GM21360 (cell line): ENCODE measurements at regions not wholly inside any gene's neighbourhood (a gene's known extent, or its start where the extent isn't known, plus 50 kb on each side); places are given as distances from the start of the nearest gene placed in this dataset.

Source experiments
- ATAC-seq: cut with Tn5 transposase; IDR thresholded peaks from one replicate; pipeline ENCODE4 v1.9.1; 2021; ENCODE audit warnings: mild to moderate bottlenecking, moderate library complexity; ENCODE audit not compliant: unreplicated experiment

GRCh38 chr18:56096861-56097260 lies 508.9 kb upstream of the TCF4 start:
- no peak for ATAC-seq

DNA sequence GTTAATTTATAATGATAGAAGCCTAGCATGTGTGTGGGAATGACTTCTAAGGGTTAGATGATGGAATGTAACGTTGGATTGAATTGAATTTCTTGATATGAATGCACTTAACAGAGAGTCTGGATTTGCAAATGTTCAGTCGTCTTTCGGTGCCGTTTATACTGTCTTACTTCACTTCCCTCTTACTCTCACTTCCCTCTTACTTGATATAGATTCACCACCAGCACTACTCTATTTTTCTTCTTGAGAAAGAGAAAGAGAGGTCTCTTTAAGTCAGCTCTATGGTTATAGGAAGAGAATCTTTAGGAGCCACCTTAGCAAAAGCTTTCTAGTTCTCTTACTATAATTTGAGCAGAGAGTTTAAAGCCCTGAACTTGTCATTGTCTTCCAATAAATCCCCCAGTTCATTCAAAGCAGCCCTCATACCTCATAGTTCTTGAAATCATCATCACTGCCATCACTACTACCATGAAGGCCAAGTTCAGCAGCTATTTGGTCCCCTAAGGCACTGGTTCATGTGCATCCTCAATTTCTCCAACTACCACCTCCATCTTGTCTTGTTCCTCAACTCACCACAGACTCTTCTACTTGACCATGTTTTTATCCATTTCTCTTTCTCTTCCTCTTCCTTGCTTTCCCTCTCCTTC lies 501.7 kb upstream of the TCF4 start:
- ATAC-seq: no peak

- no peak for ATAC-seq
These were observed 498.8 kb upstream of the TCF4 start for GRCh38 chr18:56086786-56087185.

- no peak for ATAC-seq
These were observed 498.2 kb upstream of the TCF4 start for GRCh38 chr18:56086176-56086575.

GRCh38 chr18:56085551-56085950 lies 497.6 kb upstream of the TCF4 start:
- no peak for ATAC-seq

GRCh38 chr18:56083523-56084287 lies 495.7 kb upstream of the TCF4 start:
- ATAC-seq: no peak

DNA sequence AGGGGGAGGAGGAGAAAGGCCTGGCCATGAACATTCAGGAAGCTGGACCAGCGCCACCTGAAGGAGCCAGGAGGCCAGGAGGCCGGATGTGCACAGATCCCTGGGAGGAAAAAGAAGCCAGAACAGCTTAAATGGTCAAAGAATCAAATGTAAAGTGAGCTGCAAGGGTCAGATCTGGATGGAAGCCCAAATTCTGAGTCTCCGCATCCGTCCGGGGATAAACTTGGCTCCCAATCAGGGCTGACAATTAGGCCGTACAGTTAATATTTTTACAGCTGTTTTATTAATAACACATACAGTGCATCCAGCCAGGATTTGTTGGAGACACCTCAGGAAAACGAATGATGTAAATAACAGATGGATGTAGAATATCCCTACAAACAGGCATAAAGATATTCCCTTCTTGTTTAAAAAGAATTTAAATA lies 495.1 kb upstream of the TCF4 start:
- no peak for ATAC-seq

DNA sequence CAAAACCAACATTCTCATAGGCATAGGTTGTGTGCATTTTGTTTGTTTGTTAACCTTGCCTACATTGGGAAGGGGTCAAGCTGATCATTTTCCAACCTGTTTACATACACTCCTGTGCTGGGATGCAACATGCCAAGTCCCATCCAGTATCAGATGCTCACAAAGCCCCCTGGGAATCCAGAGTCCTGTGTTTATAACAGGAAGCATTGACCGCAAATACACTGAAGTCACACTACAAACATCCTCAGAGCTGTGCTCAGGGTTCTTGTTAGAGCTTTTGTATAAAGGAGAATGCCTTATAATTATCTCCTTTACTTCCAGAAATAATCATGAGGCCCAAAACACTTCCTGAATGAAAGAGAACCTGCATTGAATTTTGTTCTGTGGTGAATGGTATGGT lies 488.7 kb upstream of the TCF4 start:
- no peak for ATAC-seq

- ATAC-seq: no peak
These were observed 480.7 kb upstream of the TCF4 start for GRCh38 chr18:56068701-56069100.

DNA sequence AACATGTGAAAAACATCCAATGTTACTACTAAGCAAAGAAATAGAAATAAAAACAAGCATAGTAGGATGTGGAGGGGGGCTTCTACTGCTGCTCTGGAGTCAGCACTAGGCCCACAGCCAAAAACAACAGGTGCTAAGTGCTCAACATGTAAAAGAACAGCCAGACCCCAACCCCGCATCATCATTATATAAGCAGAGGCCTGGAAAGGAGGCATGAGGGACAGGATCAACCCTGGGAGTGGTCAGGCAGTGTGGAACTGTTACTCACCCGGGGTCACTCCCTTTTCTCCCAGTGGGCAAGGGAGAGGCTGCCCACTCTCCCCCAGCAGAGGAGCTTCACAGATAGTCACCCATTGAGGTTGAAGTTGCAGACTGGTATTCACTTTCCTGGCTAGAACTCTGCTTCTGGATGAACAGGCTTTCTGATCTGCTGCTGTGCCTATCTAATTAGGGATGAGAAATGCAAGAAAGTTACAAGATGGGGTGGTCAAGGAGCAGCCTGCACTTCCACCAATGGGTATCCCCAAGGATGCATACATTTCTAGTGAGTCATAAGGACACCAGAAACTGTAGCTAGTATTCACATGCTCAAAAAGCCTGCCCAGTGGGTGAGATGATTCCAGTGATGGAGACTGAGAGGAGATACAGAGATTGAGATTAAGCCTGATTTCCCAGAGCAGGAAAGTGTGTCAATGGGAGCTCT lies 480.1 kb upstream of the TCF4 start:
- no peak for ATAC-seq

DNA sequence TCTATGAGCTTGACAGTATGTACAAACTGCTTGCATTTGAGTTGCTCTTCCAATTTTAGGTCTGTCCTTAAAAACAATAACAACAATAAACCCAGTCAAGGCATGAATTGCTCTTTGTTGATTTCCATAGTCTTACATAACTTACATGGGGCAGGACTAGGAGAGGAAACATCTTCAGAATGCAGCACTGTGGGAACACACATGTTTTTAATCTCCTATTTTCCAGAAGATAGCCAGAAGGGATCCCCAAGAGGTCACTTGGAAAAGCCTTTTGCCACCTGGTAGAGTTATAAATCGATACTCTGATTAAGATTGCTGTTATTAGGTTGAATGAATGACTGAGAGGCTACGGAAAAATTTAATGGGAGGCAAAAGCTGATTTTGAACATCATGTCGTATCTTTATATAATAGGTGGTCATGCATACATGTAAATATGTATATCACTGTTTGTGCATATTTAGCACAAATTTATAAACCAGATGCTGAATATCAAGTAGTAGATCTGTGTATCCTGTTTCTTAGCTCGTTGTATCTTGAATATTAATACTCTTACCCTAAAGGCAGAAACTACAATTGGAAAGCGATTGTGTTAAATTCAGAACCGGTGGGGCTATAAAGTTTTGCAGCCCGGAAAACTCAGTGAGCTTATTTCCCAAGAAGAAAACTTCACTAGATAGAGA lies 479.4 kb upstream of the TCF4 start:
- ATAC-seq: no peak

- no peak for ATAC-seq
These were observed 478.7 kb upstream of the TCF4 start for GRCh38 chr18:56066524-56067213.

DNA sequence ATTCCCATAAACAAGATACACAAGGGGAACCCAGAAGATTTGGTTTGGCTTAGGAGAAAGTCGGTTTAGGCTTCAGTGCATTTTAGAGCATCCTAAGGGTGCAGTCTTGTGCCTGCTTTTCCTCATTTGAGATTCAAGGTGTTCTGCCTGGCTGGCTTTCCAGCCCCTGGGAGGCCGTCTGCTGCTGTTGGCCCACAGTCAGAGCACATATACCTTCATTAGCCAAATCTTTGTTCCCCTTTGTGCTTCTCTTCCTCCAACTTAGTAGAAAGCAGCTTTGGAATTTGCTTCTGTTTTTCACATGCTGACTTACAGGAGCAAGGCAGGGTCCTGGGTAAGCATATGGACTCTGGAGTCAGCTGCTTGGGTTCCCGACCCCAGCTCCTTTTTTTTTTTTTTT lies 477.1 kb upstream of the TCF4 start:
- ATAC-seq: no peak

DNA sequence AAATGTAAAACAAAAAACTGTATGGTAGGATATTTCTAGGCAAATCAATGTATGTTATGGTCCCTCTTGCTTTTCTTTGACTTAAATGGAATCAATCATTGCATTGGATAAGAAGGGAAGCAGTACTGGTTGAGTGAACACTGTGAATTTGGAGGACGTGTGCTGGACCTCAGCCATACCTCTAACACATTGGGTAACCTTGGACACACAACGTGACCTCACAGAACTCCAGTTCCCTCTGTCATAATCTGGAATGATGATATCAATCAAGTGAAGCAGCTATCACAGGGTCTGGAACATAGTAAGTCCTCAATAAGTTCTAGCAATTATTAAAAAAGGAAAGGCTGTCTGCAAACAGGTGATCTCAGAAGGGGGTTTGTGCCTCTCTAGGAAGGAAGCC lies 474.9 kb upstream of the TCF4 start:
- no peak for ATAC-seq

DNA sequence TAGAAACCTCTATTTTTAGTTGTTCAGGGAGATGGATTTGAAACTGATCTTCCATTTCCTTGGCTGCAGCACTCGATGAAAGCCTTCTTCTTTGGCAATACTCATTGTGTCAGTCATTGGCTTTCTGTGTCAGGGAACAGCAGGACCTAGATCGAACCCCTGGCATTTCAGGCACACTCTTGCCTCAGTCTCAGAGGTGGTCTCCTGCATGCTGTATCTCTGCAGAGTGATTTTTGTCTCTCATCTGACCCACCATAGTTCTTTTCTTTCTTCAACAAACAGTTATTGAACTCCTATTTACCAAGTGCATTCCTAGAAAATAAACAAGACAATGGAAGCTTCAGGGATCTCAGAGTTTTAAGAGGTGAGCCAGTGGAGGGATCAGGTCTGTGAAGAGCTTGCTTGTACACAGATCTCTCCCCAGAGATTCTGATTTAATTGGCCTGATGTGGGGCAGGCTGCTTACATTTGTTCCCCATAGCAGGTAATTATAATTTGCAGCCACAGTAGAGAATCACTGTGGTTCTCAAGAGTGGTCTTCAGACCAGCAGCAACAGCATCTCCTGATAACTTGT lies 473.1 kb upstream of the TCF4 start:
- ATAC-seq: no peak

DNA sequence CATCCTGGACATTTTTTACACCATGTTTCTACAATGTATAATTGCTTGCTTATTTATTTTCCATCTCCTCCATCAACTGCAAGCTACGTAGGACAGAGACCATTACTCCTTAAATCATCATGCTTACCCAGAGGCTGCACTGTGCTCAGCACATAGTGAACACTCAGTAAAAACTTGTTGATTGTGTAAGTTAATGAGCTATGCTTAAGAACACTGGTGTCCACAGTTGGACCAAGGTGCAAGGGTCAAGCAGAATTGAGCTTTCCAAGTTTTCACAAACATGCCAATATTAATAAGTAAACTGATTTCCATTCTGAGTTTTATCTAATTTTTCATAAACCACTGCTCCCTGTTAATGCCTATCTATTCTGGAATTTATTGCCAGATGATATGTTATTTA lies 464.2 kb upstream of the TCF4 start:
- no peak for ATAC-seq

GRCh38 chr18:56044239-56044638 lies 456.2 kb upstream of the TCF4 start:
- no peak for ATAC-seq

DNA sequence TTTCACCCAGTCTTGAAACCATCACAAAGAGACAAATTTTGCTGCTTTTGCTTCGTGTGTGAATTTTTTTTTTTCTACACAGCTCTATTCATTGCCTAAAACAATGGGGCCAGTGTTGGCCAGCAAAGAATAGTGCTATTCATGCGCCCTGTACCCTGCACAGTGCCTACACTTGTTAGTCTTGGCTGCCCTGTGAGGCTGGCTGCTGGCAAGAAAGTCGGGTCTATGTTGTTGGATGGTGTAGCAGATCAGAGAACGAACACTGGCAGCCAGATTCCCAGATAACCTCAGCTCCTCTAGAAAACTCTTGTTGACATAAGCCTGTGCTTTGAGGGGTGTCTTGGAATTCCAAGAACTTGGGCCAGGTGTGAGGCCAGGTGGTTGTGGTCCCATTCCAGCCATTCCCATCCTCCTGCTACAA lies 455.7 kb upstream of the TCF4 start:
- no peak for ATAC-seq

GRCh38 chr18:56042915-56043536 lies 455.0 kb upstream of the TCF4 start:
- no peak for ATAC-seq
